NCI-H526 (cell line): ENCODE measurements at regions not wholly inside any gene's neighbourhood (a gene's known extent, or its start where the extent isn't known, plus 50 kb on each side); places are given as distances from the start of the nearest gene placed in this dataset.

Source experiments
- DNase-seq, 2 experiments: peaks; one replicate each; lab custom pipeline; 2025; lab: John Stamatoyannopoulos, UW

- DNase-seq = no peak
These were observed 175.3 kb downstream of the QDPR start for GRCh38 chr4:17336524-17336961.

- no peak for DNase-seq
These were observed 175.8 kb downstream of the QDPR start for GRCh38 chr4:17336069-17336468.

- DNase-seq = no peak
These were observed 176.5 kb downstream of the QDPR start for GRCh38 chr4:17335371-17335770.

GRCh38 chr4:17332478-17332877 lies 179.4 kb downstream of the QDPR start:
- no peak for DNase-seq

GRCh38 chr4:17329046-17329445 lies 182.8 kb downstream of the QDPR start:
- DNase-seq = no peak

GRCh38 chr4:17328141-17328815 lies 183.6 kb downstream of the QDPR start:
- DNase-seq = no peak

- DNase-seq = no peak
These were observed 184.3 kb downstream of the QDPR start for GRCh38 chr4:17327591-17327990.

GRCh38 chr4:17326756-17327155 lies 185.1 kb downstream of the QDPR start:
- no peak for DNase-seq

GRCh38 chr4:17325098-17325497 lies 186.8 kb downstream of the QDPR start:
- no peak for DNase-seq

GRCh38 chr4:17324386-17324830 lies 187.5 kb downstream of the QDPR start:
- peak; percentile 9 to 69 for DNase-seq

- DNase-seq = no peak
These were observed 188.1 kb downstream of the QDPR start for GRCh38 chr4:17323554-17324385.

- DNase-seq = no peak
These were observed 189.4 kb downstream of the QDPR start for GRCh38 chr4:17322514-17322913.

GRCh38 chr4:17320046-17320445 lies 191.8 kb downstream of the QDPR start:
- no peak for DNase-seq

GRCh38 chr4:17317526-17317925 lies 194.4 kb downstream of the QDPR start:
- DNase-seq = no peak

GRCh38 chr4:17316566-17316965 lies 195.3 kb downstream of the QDPR start:
- no peak for DNase-seq

GRCh38 chr4:17315459-17315858 lies 196.4 kb downstream of the QDPR start:
- peak in 1 of 2 experiments; percentile 44 for DNase-seq

GRCh38 chr4:17313194-17313593 lies 198.7 kb downstream of the QDPR start:
- DNase-seq = no peak

GRCh38 chr4:17310269-17310652 lies 201.6 kb downstream of the QDPR start:
- DNase-seq = no peak

- no peak for DNase-seq
These were observed 202.2 kb downstream of the QDPR start for GRCh38 chr4:17309567-17310268.

- DNase-seq = no peak
These were observed 210.0 kb downstream of the QDPR start for GRCh38 chr4:17301869-17302268.

- no peak for DNase-seq
These were observed 210.6 kb downstream of the QDPR start for GRCh38 chr4:17301266-17301665.
